ENCODE measurements at regions not wholly inside any gene's neighbourhood (a gene's known extent, or its start where the extent isn't known, plus 50 kb on each side); places are given as distances from the start of the nearest gene placed in this dataset.

GRCh38 chr14:82492157-82492556, 958.5 kb upstream of the SEL1L start:
- DNase-seq: no peak

- no peak for DNase-seq
These were observed 966.6 kb upstream of the SEL1L start for GRCh38 chr14:82500222-82500621.

DNA sequence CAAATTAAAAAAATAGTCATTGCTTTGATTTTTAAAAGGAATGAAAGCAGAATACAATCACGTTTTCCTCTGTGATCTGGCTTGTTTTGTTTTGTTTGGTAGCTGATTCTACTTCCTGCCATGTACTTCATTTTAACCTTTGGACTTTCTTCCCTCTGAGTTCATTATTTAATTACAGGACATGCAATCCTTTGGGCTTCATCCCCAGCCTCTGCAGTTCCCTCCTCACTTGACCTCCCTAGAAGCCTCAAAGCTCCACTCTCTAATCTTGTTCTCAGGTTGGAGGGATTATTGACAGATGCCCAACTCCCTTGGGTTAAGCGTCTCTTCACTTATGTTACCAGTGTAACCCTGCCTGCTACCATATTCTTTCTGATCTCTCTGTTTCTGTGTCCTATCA, 967.9 kb upstream of the SEL1L start:
- DNase-seq: no peak

- no peak for DNase-seq
These were observed 968.4 kb upstream of the SEL1L start for GRCh38 chr14:82502043-82502442.

GRCh38 chr14:82504894-82505293, 971.2 kb upstream of the SEL1L start:
- no peak for DNase-seq

GRCh38 chr14:82510007-82510406, 976.4 kb upstream of the SEL1L start:
- no peak for DNase-seq

- no peak for DNase-seq
These were observed 977.7 kb upstream of the SEL1L start for GRCh38 chr14:82511399-82511798.

DNA sequence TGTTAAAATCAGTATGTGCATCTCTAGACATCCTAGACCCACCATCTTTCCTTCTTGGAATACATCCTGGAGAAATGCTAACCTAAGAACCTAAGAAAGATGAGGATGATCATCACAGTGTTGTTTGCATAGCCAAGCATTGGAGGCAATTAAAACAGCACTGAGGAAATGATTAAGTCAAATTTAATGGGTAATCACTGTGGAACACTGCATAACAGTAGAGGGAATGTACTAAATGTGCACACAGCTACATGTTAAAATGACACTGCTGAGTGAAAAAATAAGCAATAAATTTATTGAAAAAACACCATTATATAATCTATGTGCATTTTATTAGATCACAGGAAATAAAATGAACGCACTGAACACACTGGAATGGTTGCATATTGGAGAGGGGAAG, 987.1 kb upstream of the SEL1L start:
- no peak for DNase-seq

DNA sequence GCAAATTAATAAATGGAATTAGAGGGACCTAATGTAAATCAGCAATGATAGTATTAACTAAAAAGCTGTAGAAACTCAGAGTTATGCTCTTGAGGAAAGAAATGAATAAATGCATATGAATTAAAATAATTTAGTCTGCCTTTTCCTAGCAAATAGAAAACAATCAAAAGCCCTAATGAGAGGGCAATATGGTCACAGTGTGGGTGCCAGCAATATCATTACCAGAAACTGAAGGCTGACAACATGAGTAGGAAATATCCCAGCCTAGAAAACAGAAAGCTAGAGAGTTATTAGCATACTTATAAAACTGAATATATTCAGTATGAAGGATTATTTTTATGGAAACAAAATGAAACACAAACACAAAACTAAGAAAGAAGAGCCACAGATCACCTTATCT, 987.5 kb upstream of the SEL1L start:
- DNase-seq: no peak

DNA sequence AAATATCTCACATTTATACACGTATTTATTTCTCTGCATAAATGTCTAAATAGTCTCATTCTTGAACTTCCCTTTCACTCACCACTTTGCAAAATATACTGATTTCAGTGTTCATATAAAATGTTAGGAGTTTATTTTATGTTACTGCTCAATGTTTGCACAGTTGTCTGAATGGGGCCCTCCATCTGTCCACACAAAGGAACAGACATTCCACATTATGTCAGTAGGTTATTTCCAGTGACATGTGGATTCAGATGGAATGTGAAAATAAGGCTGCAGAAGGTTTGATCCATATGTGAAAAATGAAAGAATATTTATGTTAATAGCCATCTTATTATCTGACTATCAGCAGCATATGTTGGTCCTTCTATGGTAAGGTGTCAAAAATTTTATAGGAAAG, 994.4 kb upstream of the SEL1L start:
- no peak for DNase-seq

GRCh38 chr14:82533351-82533750, 999.7 kb upstream of the SEL1L start:
- DNase-seq: no peak

GRCh38 chr14:82536566-82536965, 1002.9 kb upstream of the SEL1L start:
- no peak for DNase-seq

DNA sequence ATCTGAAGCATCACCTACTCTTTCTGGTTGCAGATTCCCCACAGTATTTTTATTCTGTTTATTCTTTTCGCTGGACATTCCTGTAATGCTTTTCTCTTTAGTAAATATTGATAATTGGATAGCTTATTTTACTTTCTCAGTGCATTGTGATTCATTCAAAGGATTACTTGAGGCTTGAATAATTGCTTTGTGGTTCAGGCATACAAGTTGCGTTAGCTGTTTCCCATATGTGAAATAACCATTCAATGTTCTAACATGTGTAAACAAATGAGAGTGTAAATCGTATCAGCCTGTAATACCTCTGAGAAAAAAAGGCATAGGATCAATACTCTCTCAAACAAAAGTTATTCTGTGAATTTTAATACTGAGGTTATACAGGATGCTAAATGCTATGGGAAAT, 1004.2 kb upstream of the SEL1L start:
- peak; percentile 21 for DNase-seq

DNA sequence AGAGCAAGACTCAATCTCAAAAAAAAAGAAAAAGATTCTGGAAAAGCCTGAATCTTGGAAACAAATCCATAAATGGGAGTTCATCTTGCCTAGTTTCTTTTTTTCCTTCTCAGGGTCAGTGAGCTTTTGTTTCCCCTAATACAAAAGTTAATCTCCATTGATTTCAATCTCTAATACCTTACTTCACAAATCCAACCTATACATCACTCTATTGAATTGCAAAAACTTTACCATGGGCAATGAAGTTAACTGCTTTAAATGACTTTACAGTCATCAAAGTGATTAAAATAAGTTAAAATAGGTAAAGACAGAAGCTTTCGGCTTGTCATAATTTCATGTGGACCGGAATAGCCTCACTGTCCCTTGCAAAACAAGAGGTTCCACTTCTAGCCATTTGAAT, 1012.7 kb upstream of the SEL1L start:
- DNase-seq: no peak

DNA sequence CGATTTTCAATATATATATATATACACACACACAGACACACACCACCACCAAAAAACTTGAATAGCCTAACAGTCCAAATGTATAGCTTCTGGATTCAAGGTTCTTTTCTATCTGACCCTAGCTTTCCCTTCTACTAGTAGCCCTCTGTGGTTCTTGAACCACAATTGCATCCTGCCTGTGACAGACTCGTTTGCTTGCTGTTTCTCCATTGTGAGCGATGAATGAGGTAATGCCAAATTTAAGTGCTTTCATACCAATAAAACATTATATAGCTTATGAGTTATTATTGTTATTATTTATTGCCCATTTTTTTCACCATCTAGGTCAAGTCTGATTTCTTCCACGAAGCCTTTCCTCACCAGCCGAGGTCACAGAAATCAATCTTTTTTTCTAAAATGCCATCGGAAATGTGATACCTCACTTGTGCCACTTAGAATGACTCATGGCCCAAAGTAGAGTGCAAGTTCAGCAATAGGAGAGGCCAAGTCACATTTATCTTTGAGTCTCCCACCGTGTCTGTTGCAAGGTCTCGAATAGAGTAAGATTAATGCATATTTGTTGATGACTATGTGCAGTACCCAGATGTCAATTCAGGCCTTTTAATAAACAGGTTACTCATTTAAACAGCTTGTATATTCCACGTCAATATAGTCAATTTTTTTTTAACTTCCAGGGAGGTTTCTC, 1015.8 kb upstream of the SEL1L start:
- DNase-seq: no peak

- DNase-seq: no peak
These were observed 1029.2 kb upstream of the SEL1L start for GRCh38 chr14:82562881-82563280.

- DNase-seq: no peak
These were observed 1032.2 kb upstream of the SEL1L start for GRCh38 chr14:82565825-82566224.

GRCh38 chr14:82587226-82587625, 1053.6 kb upstream of the SEL1L start:
- no peak for DNase-seq

DNA sequence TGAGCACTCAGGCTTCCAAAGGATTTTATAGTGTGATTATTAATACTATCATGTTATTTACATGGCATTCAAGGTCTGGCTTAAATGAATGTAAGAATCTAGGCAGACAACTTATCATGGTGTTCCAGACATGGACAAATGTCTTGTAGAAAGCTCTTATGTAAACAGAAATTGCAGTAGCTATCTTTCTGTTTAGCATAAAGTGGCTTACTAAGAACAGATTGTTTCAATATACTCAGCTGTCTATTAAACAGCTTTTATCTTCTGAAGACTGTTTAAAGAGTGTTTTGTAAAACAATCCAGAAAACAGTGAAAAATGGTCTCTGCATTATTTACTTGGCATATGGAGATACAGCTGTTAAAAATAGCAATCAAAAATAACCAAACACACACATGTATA, 1061.8 kb upstream of the SEL1L start:
- DNase-seq: no peak

DNA sequence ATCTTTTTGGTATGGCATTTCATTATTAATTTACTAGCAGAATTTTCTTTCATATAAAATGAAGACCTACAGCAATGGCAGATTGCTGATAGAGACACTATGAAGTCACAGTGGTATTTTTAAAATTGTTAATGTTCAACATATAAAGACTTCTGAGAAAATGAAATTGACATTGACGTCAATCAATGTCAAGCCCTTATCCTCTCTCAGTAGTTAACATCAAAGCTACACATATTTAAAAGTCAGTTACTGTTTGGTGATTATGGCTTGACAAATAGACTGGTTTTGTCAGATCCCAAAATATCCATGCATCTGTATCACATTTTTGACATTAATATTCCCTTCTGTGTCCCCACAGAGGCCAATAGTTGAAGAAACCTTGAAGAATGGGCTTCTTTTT, 1069.1 kb upstream of the SEL1L start:
- DNase-seq: no peak

- DNase-seq: no peak
These were observed 1071.2 kb upstream of the SEL1L start for GRCh38 chr14:82604819-82605218.

DNA sequence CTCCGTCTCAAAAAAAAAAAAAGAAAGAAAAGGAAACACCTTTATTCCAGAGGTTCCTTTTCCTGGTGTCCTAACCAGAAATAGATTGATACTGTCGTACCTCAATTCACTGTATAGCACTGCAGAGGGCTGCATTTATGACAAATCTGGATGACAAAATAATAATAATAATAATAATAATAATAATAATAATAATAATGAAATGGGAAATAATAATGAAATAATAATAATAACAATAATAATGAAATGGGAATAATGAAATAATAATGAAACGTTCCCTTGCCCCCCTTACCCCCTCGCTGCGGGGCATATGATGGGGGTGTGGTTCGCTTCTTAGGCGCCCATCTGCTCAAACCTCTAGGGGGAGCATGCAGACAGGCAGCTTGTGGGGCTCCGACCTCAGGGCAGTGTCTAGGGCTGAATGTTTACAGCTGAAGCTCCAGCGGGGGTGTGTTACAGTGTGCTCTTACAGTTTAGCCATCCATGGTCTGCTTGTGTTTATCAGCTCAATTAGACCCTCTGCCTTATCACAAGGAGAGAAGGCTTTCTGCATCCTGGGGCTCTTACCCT, 1088.3 kb upstream of the SEL1L start:
- no peak for DNase-seq

DNA sequence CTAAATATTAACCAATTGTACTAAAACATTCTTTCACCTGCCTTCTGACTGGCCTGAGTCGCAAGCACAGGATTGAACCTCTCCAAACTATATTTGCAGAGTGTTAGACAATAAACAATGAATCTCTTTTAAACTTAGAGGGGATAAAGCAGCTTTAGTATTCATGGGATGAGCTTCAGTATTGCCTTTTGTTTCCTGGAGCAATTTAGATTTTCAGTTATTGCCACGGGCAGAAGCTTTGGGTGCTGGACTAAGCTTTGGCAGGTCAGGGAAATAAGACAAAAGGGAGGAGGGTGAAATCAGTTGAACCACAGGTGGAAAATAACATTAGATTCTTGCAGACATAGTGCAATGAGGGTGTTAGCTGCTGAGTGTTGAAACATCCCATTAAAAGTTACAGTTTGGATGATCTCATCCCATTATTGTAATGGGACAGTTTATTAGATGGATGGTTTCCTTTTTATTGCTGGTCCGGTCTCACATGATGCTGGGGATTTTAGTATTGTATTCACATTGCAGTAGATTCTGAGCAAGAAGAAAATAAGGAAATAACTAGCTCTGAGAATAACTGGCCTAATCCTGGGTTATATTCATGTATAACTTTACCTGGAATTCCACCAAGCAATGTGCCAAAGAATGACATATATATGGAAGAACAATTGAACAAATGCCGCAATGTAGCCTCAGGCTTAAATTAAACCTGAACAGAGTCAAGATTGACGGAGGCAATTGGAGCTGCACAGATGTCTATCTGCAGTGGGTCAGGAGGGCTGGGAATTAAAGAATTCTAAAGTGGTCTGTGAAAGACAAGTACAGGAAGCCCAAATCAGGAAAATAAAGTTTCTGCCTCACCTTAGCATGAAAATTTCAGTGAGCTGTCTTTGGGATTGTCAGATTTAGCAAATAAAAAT, 1092.8 kb upstream of the SEL1L start:
- no peak for DNase-seq

GRCh38 chr14:82635915-82636314, 1102.3 kb upstream of the SEL1L start:
- no peak for DNase-seq
